CD4-positive, alpha-beta T cell treated with Interleukin-4 for 1 hour (primary cell): ENCODE measurements at regions not wholly inside any gene's neighbourhood (a gene's known extent, or its start where the extent isn't known, plus 50 kb on each side); places are given as distances from the start of the nearest gene placed in this dataset.

Source experiments
- DNase-seq, 2 donors: peaks; one replicate each; pipeline ENCODE4 v3.0.0-alpha.2; 2020 to 2022

DNA sequence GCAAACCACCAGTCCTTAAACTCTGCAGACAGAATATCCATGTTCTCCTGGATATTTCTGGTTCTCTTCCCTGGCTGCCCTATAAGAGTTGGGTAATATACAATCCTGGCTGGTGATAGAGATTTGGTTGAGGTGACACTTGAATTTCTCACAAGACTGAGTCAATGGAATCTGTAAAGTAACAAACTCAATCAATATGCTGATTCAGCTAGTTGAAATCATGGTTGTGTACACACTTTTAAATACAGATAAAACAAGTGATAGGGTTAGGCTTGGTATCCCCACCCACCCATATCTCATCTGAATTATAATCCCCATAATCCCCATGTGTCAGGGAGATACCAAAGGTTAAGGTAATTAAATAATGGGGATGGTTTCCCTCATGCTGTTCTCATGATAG, 349.2 kb upstream of the MAD2L1 start:
- DNase-seq, result no peak

GRCh38 chr4:120406960-120407359, 340.3 kb upstream of the MAD2L1 start:
- DNase-seq, result no peak

GRCh38 chr4:120403296-120403695, 336.6 kb upstream of the MAD2L1 start:
- DNase-seq, result no peak

DNA sequence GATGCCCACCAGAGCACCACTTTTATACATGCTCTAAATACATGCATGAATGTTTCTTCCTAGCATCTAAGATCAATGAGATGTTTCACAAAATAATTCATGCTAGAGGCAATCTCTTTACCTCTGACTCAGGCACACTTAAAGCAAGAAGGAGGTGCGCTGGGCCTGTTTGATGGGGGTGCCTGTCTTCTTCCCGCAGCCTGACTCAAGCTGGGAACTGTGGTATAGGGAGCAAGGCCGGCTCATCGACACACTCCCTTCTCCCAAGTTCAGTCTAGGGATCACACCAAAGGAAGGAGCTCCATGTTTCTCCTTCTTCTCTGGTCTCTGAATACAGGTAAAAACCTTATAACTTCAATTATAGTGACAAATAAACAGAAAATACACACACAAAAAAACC, 333.8 kb upstream of the MAD2L1 start:
- DNase-seq, result no peak

DNA sequence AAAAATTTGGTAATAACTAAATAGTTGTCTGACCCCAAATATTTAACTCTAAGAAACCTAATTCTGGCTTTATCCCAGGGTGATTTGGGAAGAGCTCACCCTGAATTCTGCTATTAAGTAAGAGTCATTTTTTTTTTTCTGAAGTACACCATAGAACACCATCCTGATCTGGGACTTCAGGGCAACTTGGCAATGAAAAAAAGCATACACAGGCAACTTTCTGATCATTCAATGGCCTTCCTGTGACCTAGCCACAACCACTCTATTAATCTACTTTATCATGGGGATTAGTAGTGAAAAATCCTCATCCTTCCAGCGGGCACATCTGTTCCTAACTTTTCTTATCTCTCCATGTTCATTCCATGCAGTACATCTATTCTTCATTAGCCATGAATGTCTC, 333.2 kb upstream of the MAD2L1 start:
- no peak for DNase-seq

- DNase-seq, result no peak
These were observed 329.1 kb upstream of the MAD2L1 start for GRCh38 chr4:120395746-120396145.

DNA sequence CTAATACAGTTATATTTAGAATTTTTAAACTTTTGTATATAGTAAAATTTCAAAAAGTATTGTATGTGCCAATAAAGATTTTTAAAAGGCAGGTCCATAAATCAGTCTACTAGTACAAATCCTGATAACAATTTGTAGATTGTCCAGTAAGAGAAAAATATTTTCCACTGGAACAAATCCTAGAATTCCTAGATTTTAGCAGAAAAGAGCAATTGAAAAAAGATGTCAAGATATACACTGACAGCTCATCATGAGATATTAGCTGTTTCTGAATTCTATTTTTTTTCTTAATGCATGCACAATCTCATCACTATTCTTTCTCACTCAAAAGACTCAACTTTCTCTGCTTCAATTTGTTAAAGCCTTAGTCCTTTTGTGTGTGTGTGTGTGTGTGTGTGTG, 289.2 kb upstream of the MAD2L1 start:
- DNase-seq, result no peak

GRCh38 chr4:120354381-120354780, 287.7 kb upstream of the MAD2L1 start:
- no peak for DNase-seq

GRCh38 chr4:120353235-120353634, 286.6 kb upstream of the MAD2L1 start:
- DNase-seq, result no peak

DNA sequence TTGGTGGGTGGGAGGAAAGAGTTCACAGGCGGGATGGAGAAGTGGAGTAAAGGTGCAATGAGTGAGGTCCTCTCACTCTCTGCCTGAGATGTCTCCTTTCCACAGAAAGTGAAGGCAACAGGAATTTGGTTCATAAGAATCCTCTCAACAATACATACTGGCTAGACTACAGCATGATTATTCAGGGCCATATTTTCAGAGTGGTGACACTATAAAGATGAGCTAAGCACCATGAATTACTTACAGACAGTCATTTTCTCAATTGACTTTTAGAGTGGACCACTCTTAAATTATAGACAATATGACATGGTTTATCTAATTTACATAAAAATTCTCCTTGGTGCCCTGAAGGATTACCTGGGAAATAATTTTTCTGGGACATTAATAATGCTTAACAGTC, 286.1 kb upstream of the MAD2L1 start:
- no peak for DNase-seq

DNA sequence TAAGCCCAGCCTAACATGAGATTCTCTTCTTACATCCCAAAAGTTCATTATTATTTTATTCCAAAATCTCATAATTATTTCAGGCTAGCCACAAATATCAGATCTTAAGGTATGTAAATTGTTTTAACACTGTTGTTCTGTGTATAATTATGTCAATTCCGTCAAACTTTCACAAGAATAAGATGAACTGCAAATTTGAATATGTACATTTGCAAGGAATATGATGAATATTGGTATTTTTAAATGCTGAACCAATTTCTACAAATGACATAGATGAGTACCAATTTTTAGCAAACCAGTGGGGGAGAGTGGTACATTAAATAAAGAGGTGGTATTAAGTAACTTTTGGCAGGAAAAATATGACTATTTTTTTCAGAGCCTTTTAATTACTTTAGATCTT, 282.3 kb upstream of the MAD2L1 start:
- DNase-seq, result no peak

- no peak for DNase-seq
These were observed 281.9 kb upstream of the MAD2L1 start for GRCh38 chr4:120348521-120348920.

GRCh38 chr4:120331486-120332370, 265.1 kb upstream of the MAD2L1 start:
- DNase-seq, result no peak

DNA sequence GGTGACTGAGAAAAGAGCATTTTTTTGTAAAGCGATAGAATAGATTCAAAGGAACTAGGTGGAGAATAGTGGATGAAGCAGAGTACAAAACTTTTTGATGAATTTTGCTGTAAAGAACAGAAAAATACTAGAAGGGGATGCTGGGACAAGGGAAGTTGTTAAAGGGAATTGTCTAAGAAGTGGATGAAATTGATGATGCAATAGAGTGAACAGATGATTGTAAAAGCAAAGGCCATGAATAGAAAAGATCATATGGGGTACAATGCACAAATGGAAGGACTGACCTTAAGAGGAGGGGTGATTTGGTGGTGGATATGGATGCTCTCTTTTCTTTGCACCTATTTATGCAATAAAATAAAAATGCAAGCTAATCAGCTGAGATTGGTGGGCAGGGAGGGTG, 262.7 kb upstream of the MAD2L1 start:
- DNase-seq, result no peak

DNA sequence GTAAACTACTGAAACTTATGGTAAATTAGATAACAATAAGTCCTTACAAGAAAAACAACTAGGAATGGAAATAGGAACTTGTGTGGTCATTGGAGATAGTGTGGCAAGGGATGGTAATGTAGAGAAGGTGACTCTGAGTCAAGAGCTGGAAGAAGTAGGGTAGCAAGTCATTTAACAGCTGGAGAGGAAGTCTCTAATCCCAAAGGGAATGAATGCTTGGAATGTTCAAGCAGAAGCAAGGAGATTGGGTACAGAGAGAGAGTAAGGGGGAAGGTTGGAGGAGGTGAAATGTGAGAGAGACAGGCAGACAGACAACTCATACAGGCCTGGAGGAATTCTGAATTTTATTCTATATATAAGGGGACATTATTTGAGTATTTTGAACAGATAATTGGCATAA, 260.6 kb upstream of the MAD2L1 start:
- no peak for DNase-seq

GRCh38 chr4:120319046-120319767, 252.6 kb upstream of the MAD2L1 start:
- no peak for DNase-seq

GRCh38 chr4:120318196-120318846, 251.7 kb upstream of the MAD2L1 start:
- no peak for DNase-seq

- no peak for DNase-seq
These were observed 251.1 kb upstream of the MAD2L1 start for GRCh38 chr4:120317713-120318112.

GRCh38 chr4:120316416-120316815, 249.8 kb upstream of the MAD2L1 start:
- DNase-seq, result no peak

GRCh38 chr4:120314969-120315368, 248.3 kb upstream of the MAD2L1 start:
- DNase-seq, result no peak

- DNase-seq, result no peak
These were observed 238.2 kb upstream of the MAD2L1 start for GRCh38 chr4:120304801-120305200.

DNA sequence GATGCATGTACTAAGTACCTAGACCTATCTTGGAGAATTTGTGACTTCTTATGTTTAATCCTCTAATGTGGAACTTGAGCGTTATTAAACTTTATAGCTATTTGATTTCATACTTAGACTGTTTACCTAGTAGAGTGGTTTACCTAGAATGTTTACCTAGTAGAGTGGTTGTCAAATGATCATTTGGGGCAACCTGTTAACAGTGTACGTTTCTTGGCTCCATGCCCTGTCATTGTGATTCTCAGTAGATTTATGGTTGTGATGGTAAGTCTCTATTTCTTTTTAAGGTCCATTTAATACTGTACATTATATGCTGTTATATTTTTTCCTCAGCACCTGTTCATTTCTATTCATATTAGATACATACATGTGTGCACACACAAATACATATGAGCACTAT, 233.0 kb upstream of the MAD2L1 start:
- no peak for DNase-seq

DNA sequence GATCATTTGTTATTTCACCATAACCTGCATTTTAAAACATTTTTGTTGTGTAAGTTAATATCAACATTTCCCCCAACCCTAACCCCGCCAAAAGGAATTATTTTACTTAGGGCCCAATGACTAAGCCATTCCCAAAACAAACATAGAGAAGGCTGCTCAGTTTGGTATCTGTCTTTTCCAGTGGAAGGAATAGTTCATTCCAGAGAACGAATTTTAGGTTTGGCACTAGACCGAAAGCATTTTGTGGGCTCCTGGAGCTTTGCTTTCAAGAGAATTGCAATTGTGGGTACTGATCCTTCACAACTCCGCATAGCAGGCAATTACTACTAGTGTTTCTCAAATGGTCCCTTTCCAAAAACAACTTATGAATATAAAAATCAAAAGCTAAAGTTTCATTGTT, 226.7 kb upstream of the MAD2L1 start:
- DNase-seq, result no peak

- no peak for DNase-seq
These were observed 224.9 kb upstream of the MAD2L1 start for GRCh38 chr4:120291541-120291940.
